Endothelial cell of umbilical vein (primary cell): ENCODE measurements at regions not wholly inside any gene's neighbourhood (a gene's known extent, or its start where the extent isn't known, plus 50 kb on each side); places are given as distances from the start of the nearest gene placed in this dataset.

Experiments
- BruUV-seq: library from RNA; stranded (reverse); fragments of 400-500 nt; replicated peaks from 2 replicates; lab custom pipeline; 2021; lab: Mats Ljungman, UMichigan
- CTCF ChIA-PET: fragments of 300-600, 350-600 bp; sonication (Branson Sonifier 250); formaldehyde crosslinking; loops from one replicate; lab custom pipeline; 2021; ENCODE audit warnings: antibody characterized with exemption, inconsistent platforms; lab: Charles Lee
- POLR2A ChIA-PET: fragments of 300-600, 350-600 bp; sonication (Branson Sonifier 250); formaldehyde crosslinking; loops from one replicate; lab custom pipeline; 2021; ENCODE audit warnings: antibody characterized with exemption, inconsistent platforms; lab: Charles Lee
- DNase-seq: peaks from one replicate; pipeline ENCODE4 v3.0.0-alpha.2; 2011; ENCODE audit warnings: low read depth, low spot score
- FAIRE-seq: peaks from 2 replicates; lab custom pipeline; 2011; peaks lifted over from hg19 to GRCh38; lab: Jason Lieb, UNC
- H2AFZ ChIP-seq: 2 replicates; pipeline ENCODE4 v1.6.0; 2012; ENCODE audit warnings: low read depth, low read length, control low read depth, inconsistent platforms
- H3K27ac ChIP-seq: 2 replicates; pipeline ENCODE4 v1.5.1; 2011; ENCODE audit warnings: low read depth, mild to moderate bottlenecking, control low read depth, low read length, moderate library complexity; ENCODE audit not compliant: insufficient read depth
- H3K27me3 ChIP-seq, 2 experiments: 2 replicates each; pipeline versions ENCODE4 v1.6.0 to v1.6.1; 2011; ENCODE audit warnings: low read length in 2 of 2, mixed read lengths in 1 of 2; ENCODE audit not compliant: control insufficient read depth in 2 of 2, insufficient read depth in 2 of 2
- H3K36me3 ChIP-seq, 2 experiments: 2 replicates in 1 of 2; 3 replicates in 1 of 2; pipeline ENCODE4 v1.5.1; 2011; ENCODE audit warnings: low read length in 2 of 2, mild to moderate bottlenecking in 1 of 2, moderate library complexity in 1 of 2; ENCODE audit not compliant: control insufficient read depth in 2 of 2, insufficient read depth in 2 of 2; ENCODE audit errors: extremely low read depth in 1 of 2
- H3K4me1 ChIP-seq: 3 replicates; pipeline ENCODE4 v1.5.1; 2011; ENCODE audit warnings: mild to moderate bottlenecking, low read length; ENCODE audit not compliant: control insufficient read depth, insufficient read depth; ENCODE audit errors: extremely low read depth
- H3K4me2 ChIP-seq: 2 replicates; pipeline ENCODE4 v1.6.1; 2011; ENCODE audit warnings: low read length, control low read depth, mixed read lengths; ENCODE audit not compliant: insufficient read depth
- H3K4me3 ChIP-seq, 3 experiments: fragments of 200-600 bp in 1 of 3; sonication (generic), shearing (Covaris generic) in 1 of 3; replicated peaks in 1 of 3; 2 replicates each; pipeline ENCODE4 v1.5.1; 2011 to 2016; ENCODE audit warnings: control low read depth in 3 of 3, low read length in 3 of 3, mild to moderate bottlenecking in 2 of 3, inconsistent platforms in 1 of 3, low read depth in 1 of 3, moderate library complexity in 1 of 3; ENCODE audit not compliant: insufficient read depth in 1 of 3
- H3K79me2 ChIP-seq: 2 replicates; pipeline ENCODE4 v1.6.0; 2012; ENCODE audit warnings: low read length, inconsistent platforms; ENCODE audit not compliant: control insufficient read depth, insufficient read depth
- H3K9ac ChIP-seq: replicated peaks from 2 replicates; pipeline ENCODE3; 2011; ENCODE audit warnings: low read length, control low read depth; ENCODE audit not compliant: insufficient read depth; ENCODE audit errors: extremely low read depth
- H3K9me1 ChIP-seq: replicated peaks from 3 replicates; pipeline ENCODE4 v1.6.0; 2011; ENCODE audit warnings: mild to moderate bottlenecking, low read length; ENCODE audit not compliant: control insufficient read depth, insufficient read depth; ENCODE audit errors: extremely low read depth
- H3K9me3 ChIP-seq: replicated peaks from 2 replicates; pipeline ENCODE4 v1.5.1; 2012; ENCODE audit warnings: low read length, inconsistent platforms; ENCODE audit not compliant: control insufficient read depth, insufficient read depth
- H4K20me1 ChIP-seq: replicated peaks from 2 replicates; pipeline ENCODE3; 2011; ENCODE audit warnings: mild to moderate bottlenecking, low read length; ENCODE audit not compliant: control insufficient read depth, insufficient read depth; ENCODE audit errors: extremely low read depth
- CTCF ChIP-seq, 2 donors: IDR thresholded peaks; 1 replicate in 1 of 2; 2 replicates in 1 of 2; pipeline ENCODE4 v1.5.1; 2011; ENCODE audit warnings: low read length in 2 of 2, mild to moderate bottlenecking in 2 of 2, moderate library complexity in 2 of 2, control low read depth in 1 of 2, inconsistent platforms in 1 of 2, low read depth in 1 of 2; ENCODE audit not compliant: insufficient read depth in 1 of 2; ENCODE audit errors: extremely low read depth in 1 of 2
- EZH2 ChIP-seq: IDR thresholded peaks from 2 replicates; pipeline ENCODE4 v1.6.1; 2012; ENCODE audit warnings: borderline replicate concordance, low read depth, mild to moderate bottlenecking, moderate library complexity, low read length, inconsistent platforms; ENCODE audit not compliant: severe bottlenecking
- FOS ChIP-seq: IDR thresholded peaks from 2 replicates; pipeline ENCODE4 v1.6.1; 2011; ENCODE audit warnings: mild to moderate bottlenecking, low read length, moderate library complexity, borderline replicate concordance; ENCODE audit not compliant: insufficient read depth
- GATA2 ChIP-seq: IDR thresholded peaks from 2 replicates; pipeline ENCODE4 v1.7.0; 2011; ENCODE audit warnings: low read depth, mild to moderate bottlenecking, moderate library complexity, mixed read lengths, low read length; ENCODE audit not compliant: insufficient read length, insufficient read depth
- JUN ChIP-seq: IDR thresholded peaks from 2 replicates; pipeline ENCODE4 v1.6.1; 2011; ENCODE audit warnings: borderline replicate concordance, low read depth; ENCODE audit not compliant: insufficient read length, insufficient read depth
- MAX ChIP-seq: IDR thresholded peaks from 2 replicates; pipeline ENCODE4 v1.6.1; 2011; ENCODE audit not compliant: insufficient read depth, insufficient read length
- MYC ChIP-seq: IDR thresholded peaks from one replicate; pipeline ENCODE4 v1.6.1; 2011; ENCODE audit warnings: mild to moderate bottlenecking, low read depth, low read length
- POLR2A ChIP-seq: IDR thresholded peaks from 2 replicates; pipeline ENCODE4 v1.6.1; 2012; ENCODE audit warnings: low read depth, mild to moderate bottlenecking, control low read depth, low read length
- POLR2AphosphoS5 ChIP-seq: IDR thresholded peaks from 2 replicates; pipeline ENCODE4 v1.6.1; 2012; ENCODE audit warnings: low read depth, mild to moderate bottlenecking, control low read depth, low read length, moderate library complexity; ENCODE audit not compliant: insufficient read depth
- dilution Hi-C: fragments of 300-500 bp; cut with MboI; formaldehyde crosslinking; loops from one replicate; pipeline ENCODE4 v1.15.0; 2019; ENCODE audit warnings: low sequenced_read_pairs; ENCODE audit not compliant: extremely low pct_ligation_motif_present
- intact Hi-C: fragments of 100-400 bp; cut with micrococcal nuclease; formaldehyde crosslinking; loops from one replicate; pipeline ENCODE4 v1.10.0; 2022

- no peak overlapping the region for H2AFZ ChIP-seq
- DNase-seq (no peak), FAIRE-seq (no peak)
- intact Hi-C loops (no loop called here), dilution Hi-C loops (no loop called here)
- H3K79me2 ChIP-seq = no peaks in the 10 kb centered on the region
- no peaks in the 10 kb centered on the region for H4K20me1 ChIP-seq
- CTCF ChIA-PET = no interaction called here
- TF ChIP-seq POLR2AphosphoS5 = no peak
- TF ChIP-seq POLR2A = no peak
- no peak for TF ChIP-seq FOS
- TF ChIP-seq EZH2 = no peak
- no peak for TF ChIP-seq MAX
- TF ChIP-seq MYC = no peak
- no peak for TF ChIP-seq GATA2
- TF ChIP-seq CTCF (IDR thresholded peaks at IDR 0.05; ENCODE audit: extremely low read depth in 1 of 2, insufficient read depth in 1 of 2, low read depth in 1 of 2, low read length in 2 of 2) = no peak
- TF ChIP-seq JUN = no peak
- no peak overlapping the region for H3K9ac ChIP-seq
- no peaks in the 10 kb centered on the region for H3K27me3 ChIP-seq
- H3K4me3 ChIP-seq = no peak overlapping the region
- H3K4me1 ChIP-seq = no peaks in the 10 kb centered on the region
- H3K9me1 ChIP-seq = no peaks in the 10 kb centered on the region
- no peaks in the 10 kb centered on the region for H3K36me3 ChIP-seq
- BruUV-seq = no TSS peak
- H3K9me3 ChIP-seq = no peaks in the 10 kb centered on the region
- POLR2A ChIA-PET = no interaction called here
- no peak overlapping the region for H3K27ac ChIP-seq
- no peak overlapping the region for H3K4me2 ChIP-seq
These were observed 220.6 kb upstream of the CPXCR1 start for GRCh38 chrX:88526385-88526784.
